ENCODE measurements at regions not wholly inside any gene's neighbourhood (a gene's known extent, or its start where the extent isn't known, plus 50 kb on each side); places are given as distances from the start of the nearest gene placed in this dataset.

DNA sequence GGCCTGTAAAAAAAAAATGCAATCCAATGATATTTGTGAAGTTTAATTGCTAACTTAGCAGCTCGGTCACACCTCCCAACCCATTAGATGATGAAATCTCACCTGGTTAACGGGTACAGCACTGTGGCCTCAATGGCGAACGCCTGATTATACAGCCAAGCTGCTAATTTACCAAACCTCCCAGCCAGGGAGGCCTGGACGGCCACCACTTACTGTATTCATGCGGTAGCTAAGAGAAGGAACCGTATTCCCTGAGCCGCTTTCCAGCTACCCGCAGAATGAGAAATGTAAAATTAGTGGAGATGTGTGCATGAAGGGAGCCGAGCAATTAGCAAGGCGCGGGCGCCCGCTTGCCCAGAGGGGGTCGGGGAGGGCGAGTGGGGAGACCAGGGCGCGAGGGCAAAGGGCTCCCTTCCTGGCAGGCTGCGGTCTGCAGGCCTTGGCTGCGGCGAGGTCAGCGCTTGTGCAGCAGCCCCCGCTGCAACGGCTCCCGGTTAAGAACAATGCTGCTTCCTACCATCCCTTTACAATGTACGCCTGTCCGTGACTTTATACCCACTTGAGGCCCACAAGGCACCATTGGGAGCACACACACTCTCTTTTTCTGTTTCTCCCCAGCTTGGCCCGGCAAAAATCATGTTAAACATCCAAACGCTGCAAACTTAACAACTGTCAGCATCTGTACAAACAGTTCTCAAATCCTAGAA, 70.4 kb upstream of the TBCA start:
- FAIRE-seq (no peak), DNase-seq (ENCODE audit: low read depth, low spot score) (no peak)
- H3K4me3 ChIP-seq (ENCODE audit: control insufficient read depth in 2 of 3, extremely low read depth in 1 of 3, insufficient read depth in 2 of 3, low read depth in 1 of 3, low read length in 3 of 3), result no peak overlapping the region
- H3K27me3 ChIP-seq (ENCODE audit: control insufficient read depth, extremely low read depth, insufficient read depth, low read length), result peaks cover 49% of the 10 kb centered on the region
- H3K9ac ChIP-seq (ENCODE audit: control insufficient read depth, extremely low read depth, insufficient read depth, low read length), result no peak overlapping the region
- dilution Hi-C loops (cut with MboI; ENCODE audit: extremely low pct_ligation_motif_present, low sequenced_read_pairs), result no loop called here
- no peaks in the 10 kb centered on the region for H3K9me3 ChIP-seq (ENCODE audit: control insufficient read depth, low read depth, low read length)
- H3K79me2 ChIP-seq (ENCODE audit: control insufficient read depth, insufficient read depth, low read length), result no peaks in the 10 kb centered on the region
- H3K4me1 ChIP-seq (ENCODE audit: control insufficient read depth, extremely low read depth, insufficient read depth, low read length), result peaks cover 4% of the 10 kb centered on the region
- no peaks in the 10 kb centered on the region for H4K20me1 ChIP-seq (ENCODE audit: control insufficient read depth, extremely low read depth, insufficient read depth, low read length)
- H3K27ac ChIP-seq (ENCODE audit: control insufficient read depth, insufficient read depth, low read length), result no peak overlapping the region
- H3K9me1 ChIP-seq (ENCODE audit: control insufficient read depth, extremely low read depth, insufficient read depth, low read length), result no peaks in the 10 kb centered on the region
- TF ChIP-seq, protein P1, sequence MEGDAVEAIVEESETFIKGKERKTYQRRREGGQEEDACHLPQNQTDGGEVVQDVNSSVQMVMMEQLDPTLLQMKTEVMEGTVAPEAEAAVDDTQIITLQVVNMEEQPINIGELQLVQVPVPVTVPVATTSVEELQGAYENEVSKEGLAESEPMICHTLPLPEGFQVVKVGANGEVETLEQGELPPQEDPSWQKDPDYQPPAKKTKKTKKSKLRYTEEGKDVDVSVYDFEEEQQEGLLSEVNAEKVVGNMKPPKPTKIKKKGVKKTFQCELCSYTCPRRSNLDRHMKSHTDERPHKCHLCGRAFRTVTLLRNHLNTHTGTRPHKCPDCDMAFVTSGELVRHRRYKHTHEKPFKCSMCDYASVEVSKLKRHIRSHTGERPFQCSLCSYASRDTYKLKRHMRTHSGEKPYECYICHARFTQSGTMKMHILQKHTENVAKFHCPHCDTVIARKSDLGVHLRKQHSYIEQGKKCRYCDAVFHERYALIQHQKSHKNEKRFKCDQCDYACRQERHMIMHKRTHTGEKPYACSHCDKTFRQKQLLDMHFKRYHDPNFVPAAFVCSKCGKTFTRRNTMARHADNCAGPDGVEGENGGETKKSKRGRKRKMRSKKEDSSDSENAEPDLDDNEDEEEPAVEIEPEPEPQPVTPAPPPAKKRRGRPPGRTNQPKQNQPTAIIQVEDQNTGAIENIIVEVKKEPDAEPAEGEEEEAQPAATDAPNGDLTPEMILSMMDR (optimal IDR thresholded peaks at IDR 0.05 in 1 of 3, IDR thresholded peaks at IDR 0.05 in 1 of 3, conservative IDR thresholded peaks at IDR 0.05 in 1 of 3; ENCODE audit: extremely low read depth in 1 of 3, insufficient read depth in 2 of 3, low read length in 3 of 3), result no peak
- no peak for TF ChIP-seq EZH2 (IDR thresholded peaks at IDR 0.05; ENCODE audit: low read length)
- no peak overlapping the region for H3K4me2 ChIP-seq (ENCODE audit: control insufficient read depth, extremely low read depth, insufficient read depth, low read depth, low read length)
- no peak overlapping the region for H2AFZ ChIP-seq (ENCODE audit: control insufficient read depth, low read length)
- no peaks in the 10 kb centered on the region for H3K36me3 ChIP-seq (ENCODE audit: control insufficient read depth in 2 of 2, extremely low read depth in 1 of 2, insufficient read depth in 2 of 2, low read length in 2 of 2)

DNA sequence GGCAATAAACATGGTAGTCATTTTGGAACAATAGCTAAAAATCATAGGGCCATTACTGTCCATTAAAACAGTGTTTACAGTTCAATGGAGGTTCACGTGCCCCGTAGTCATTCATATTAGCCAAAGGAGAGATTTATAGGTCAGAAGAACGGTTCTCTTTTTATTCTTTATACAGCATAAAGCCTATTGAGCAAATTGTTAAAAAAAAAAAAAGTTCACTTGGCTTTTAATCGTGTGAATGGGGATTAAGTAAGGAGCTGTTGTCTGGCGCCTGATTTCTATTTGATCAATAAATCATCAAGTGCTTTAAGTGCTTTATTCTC, 69.1 kb upstream of the TBCA start:
- FAIRE-seq (no peak), DNase-seq (ENCODE audit: low read depth, low spot score) (no peak)
- H3K4me3 ChIP-seq (ENCODE audit: control insufficient read depth in 2 of 3, extremely low read depth in 1 of 3, insufficient read depth in 2 of 3, low read depth in 1 of 3, low read length in 3 of 3), result no peak overlapping the region
- no peak overlapping the region for H3K4me2 ChIP-seq (ENCODE audit: control insufficient read depth, extremely low read depth, insufficient read depth, low read depth, low read length)
- TF ChIP-seq EZH2 (IDR thresholded peaks at IDR 0.05; ENCODE audit: low read length), result no peak
- TF ChIP-seq, protein P1 (optimal IDR thresholded peaks at IDR 0.05 in 1 of 3, IDR thresholded peaks at IDR 0.05 in 1 of 3, conservative IDR thresholded peaks at IDR 0.05 in 1 of 3; ENCODE audit: extremely low read depth in 1 of 3, insufficient read depth in 2 of 3, low read length in 3 of 3), result no peak
- no peaks in the 10 kb centered on the region for H4K20me1 ChIP-seq (ENCODE audit: control insufficient read depth, extremely low read depth, insufficient read depth, low read length)
- no peaks in the 10 kb centered on the region for H3K9me3 ChIP-seq (ENCODE audit: control insufficient read depth, low read depth, low read length)
- peaks cover 42% of the 10 kb centered on the region for H3K27me3 ChIP-seq (ENCODE audit: control insufficient read depth, extremely low read depth, insufficient read depth, low read length)
- H3K9me1 ChIP-seq (ENCODE audit: control insufficient read depth, extremely low read depth, insufficient read depth, low read length), result no peaks in the 10 kb centered on the region
- H3K79me2 ChIP-seq (ENCODE audit: control insufficient read depth, insufficient read depth, low read length), result no peaks in the 10 kb centered on the region
- dilution Hi-C loops (cut with MboI; ENCODE audit: extremely low pct_ligation_motif_present, low sequenced_read_pairs), result no loop called here
- no peak overlapping the region for H3K9ac ChIP-seq (ENCODE audit: control insufficient read depth, extremely low read depth, insufficient read depth, low read length)
- no peak overlapping the region for H3K27ac ChIP-seq (ENCODE audit: control insufficient read depth, insufficient read depth, low read length)
- H2AFZ ChIP-seq (ENCODE audit: control insufficient read depth, low read length), result no peak overlapping the region
- peaks cover 5% of the 10 kb centered on the region for H3K4me1 ChIP-seq (ENCODE audit: control insufficient read depth, extremely low read depth, insufficient read depth, low read length)
- H3K36me3 ChIP-seq (ENCODE audit: control insufficient read depth in 2 of 2, extremely low read depth in 1 of 2, insufficient read depth in 2 of 2, low read length in 2 of 2), result no peaks in the 10 kb centered on the region

All from keratinocyte (primary cell).